AG09319 (cell line): ENCODE measurements at regions not wholly inside any gene's neighbourhood (a gene's known extent, or its start where the extent isn't known, plus 50 kb on each side); places are given as distances from the start of the nearest gene placed in this dataset.

Experiments
- DNase-seq: peaks from one replicate; pipeline ENCODE4 v3.0.0-alpha.2; 2010; ENCODE audit warnings: low read depth; ENCODE audit errors: extremely low read depth
- CTCF ChIP-seq: IDR thresholded peaks from 2 replicates; pipeline ENCODE4 v1.5.1; 2011; ENCODE audit warnings: low read depth, mild to moderate bottlenecking, inconsistent platforms, low read length, moderate library complexity

DNA sequence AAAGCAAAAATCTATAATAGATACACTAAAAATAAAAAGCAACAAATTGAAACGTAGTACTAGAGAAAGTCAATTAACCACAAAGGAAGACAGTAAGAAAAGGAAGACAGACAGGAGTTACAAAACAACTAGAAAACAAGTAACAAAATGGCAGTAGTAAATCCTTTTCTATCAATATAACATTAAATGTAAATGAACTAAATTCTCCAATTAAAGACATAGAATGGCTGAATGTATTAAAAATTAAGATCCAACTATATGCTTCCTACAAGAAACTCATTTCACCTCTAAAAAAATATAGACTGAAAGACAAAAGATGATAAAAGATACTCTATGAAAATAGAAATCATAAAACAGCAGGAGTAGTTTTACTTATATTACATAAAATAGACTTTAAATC, 79.1 kb downstream of the CTH start:
- DNase-seq = no peak
- TF ChIP-seq CTCF = no peak

- TF ChIP-seq CTCF = no peak
- no peak for DNase-seq
Observed at GRCh38 chr1:70495370-70495769, 84.3 kb downstream of the CTH start.

- no peak for TF ChIP-seq CTCF
Observed at GRCh38 chr1:70496181-70496580, 85.1 kb downstream of the CTH start.

DNA sequence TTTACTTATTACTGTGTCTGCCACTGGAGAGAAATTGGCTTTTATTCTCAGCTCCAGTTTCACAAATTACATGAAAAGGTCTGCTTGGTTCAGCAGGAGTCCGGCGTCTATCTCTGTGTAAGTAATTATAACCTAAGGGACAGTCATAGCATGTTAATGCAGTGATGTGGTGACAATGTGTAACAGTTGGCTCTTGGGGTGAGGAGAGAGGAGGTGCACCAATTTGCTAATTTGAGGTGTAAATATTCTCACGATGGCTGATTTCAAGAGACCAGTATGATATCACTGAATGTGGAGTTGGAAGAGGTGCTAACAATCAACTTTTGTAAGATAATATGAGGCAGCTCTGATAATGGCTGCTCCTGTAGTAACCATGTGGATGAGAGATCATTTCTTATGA, 86.1 kb downstream of the CTH start:
- no peak for TF ChIP-seq CTCF
- no peak for DNase-seq

More at GRCh38 chr1:70496181-70496580, 85.1 kb downstream of the CTH start:
- DNase-seq = no peak

DNA sequence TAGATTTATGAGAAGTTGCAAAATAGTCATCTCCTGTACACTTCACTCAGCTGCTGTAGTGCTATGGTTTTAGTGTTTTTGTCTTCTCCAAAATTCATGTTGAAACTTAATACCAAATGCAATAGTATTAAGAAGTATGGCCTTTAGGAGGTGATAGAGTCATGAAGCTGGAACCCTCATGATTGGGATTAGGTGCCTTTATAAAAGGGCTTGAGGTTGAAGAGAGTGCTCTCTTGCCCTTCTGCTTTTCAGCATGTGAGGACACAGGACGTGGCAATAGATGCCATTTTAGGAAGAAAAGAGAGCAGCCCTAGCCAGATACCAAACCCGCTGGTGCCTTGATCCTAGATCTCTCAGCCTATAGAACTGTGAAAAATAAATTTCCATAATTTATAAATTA, 87.6 kb downstream of the CTH start:
- no peak for DNase-seq
- no peak for TF ChIP-seq CTCF

DNA sequence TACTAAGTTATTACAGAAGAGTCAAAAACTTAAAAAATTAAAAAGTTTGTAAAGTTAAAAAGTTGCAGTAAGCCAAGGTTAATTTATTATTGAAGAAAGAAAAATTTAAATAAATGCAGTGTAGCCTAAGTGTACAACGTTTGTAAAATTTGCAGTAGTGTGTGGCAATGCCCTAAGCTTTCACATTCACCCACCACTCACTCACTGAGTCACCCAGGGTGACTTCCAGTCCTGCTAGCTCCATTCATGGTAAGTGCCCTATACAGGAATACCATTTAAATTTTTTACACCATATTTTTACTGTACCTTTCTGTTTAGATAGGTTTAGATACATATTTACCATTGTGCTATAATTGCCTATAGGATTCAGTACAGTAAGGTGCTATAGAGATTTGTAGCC, 88.6 kb downstream of the CTH start:
- no peak for TF ChIP-seq CTCF
- no peak for DNase-seq

DNA sequence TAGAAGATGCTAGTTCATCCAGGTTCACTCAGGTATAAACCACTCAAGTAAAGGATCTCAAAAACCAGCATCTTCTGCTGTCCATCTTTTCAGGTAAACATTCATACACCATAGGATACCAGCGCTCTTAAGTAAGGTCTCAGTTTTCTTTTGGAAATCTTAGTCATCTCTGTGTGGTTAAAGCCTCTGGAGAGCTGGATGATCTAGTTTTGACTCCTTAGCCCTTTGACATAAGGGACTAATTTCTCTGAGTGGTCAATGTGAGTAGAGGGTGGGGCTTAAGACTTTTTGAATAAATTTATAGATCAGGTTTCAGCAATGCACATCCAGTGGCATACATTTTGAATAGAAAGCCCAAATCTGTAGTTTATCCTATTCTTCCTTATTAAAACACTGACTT, 92.3 kb downstream of the CTH start:
- TF ChIP-seq CTCF = no peak

More for the DNA sequence above, 92.3 kb downstream of the CTH start:
- no peak for DNase-seq
